ENCODE measurements at regions not wholly inside any gene's neighbourhood (a gene's known extent, or its start where the extent isn't known, plus 50 kb on each side); places are given as distances from the start of the nearest gene placed in this dataset.

DNA sequence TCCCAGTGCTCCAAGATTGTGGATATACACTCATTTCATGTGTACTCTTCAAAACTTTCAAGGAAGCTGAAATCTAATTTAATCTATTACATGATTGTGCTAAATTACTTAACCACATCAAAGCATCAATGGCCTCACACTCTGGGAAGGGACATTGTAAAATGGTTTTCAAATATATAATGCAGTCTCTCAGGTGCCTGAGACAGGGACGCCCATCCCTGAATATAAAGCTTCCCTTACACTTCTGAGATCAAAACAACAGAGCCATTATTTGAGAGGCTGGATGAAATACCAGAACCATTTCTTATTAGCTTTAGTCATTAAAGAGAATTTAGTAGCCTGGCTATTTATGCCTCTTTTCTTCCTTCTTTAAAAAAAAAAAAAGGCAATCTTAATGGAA lies 259.2 kb upstream of the NFIA start:
- Mint-ChIP-seq H3K36me3 (ENCODE audit: low read depth) (no peaks in the 10 kb centered on the region), H3K27ac (no peak overlapping the region), H3K27me3 (no peaks in the 10 kb centered on the region), H3K4me1 (ENCODE audit: low read depth) (no peaks in the 10 kb centered on the region), H3K4me3 (no peak overlapping the region), H3K9me3 (no peaks in the 10 kb centered on the region)
- Histone ChIP-seq H3K4me3 (ENCODE audit: low read length) (no peak overlapping the region), H3K27ac (ENCODE audit: low read depth in 1 of 2, low read length in 2 of 2) (no peak overlapping the region), H3K36me3 (ENCODE audit: insufficient read depth, low read length) (no peaks in the 10 kb centered on the region), H3K9me3 (ENCODE audit: control insufficient read depth in 1 of 2, insufficient read depth in 1 of 2, low read length in 2 of 2) (no peaks in the 10 kb centered on the region), H3K27me3 (ENCODE audit: control insufficient read depth in 1 of 2, insufficient read depth in 2 of 2, low read length in 2 of 2) (no peaks in the 10 kb centered on the region), H3K4me1 (ENCODE audit: insufficient read depth, low read length) (no peaks in the 10 kb centered on the region)
- DNase-seq: no peak
- intact Hi-C loops (cut with DNase I, micrococcal nuclease): no loop called here
- CTCF ChIA-PET: no interaction called here
- no peak for ATAC-seq (ENCODE audit: poor library complexity)
- POLR2A ChIA-PET: no interaction called here
- TF ChIP-seq, protein P1, sequence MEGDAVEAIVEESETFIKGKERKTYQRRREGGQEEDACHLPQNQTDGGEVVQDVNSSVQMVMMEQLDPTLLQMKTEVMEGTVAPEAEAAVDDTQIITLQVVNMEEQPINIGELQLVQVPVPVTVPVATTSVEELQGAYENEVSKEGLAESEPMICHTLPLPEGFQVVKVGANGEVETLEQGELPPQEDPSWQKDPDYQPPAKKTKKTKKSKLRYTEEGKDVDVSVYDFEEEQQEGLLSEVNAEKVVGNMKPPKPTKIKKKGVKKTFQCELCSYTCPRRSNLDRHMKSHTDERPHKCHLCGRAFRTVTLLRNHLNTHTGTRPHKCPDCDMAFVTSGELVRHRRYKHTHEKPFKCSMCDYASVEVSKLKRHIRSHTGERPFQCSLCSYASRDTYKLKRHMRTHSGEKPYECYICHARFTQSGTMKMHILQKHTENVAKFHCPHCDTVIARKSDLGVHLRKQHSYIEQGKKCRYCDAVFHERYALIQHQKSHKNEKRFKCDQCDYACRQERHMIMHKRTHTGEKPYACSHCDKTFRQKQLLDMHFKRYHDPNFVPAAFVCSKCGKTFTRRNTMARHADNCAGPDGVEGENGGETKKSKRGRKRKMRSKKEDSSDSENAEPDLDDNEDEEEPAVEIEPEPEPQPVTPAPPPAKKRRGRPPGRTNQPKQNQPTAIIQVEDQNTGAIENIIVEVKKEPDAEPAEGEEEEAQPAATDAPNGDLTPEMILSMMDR (IDR thresholded peaks at IDR 0.05): no peak

DNA sequence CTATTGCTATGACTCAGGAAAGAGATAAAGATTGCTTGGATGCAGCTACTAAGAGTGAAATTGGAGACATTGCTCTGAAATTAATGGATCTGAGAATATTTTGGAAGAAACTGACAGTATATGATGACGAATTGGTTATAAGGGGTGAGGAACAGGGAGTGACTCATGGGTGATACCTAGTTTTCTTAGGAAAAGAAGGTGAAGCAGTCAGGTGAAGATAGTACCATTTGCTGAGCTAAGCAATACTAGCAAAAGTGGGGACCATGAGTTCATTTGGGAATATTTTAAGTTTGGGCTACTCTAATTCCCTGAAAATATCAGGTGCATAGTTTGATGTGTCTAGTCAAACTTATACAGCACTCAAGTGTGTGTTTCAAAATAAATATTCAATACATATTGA lies 260.1 kb upstream of the NFIA start:
- no peaks in the 10 kb centered on the region for H3K27me3 ChIP-seq (ENCODE audit: control insufficient read depth in 1 of 2, insufficient read depth in 2 of 2, low read length in 2 of 2)
- no peak overlapping the region for H3K4me3 ChIP-seq (ENCODE audit: low read length)
- Mint-ChIP-seq H3K27ac (no peak overlapping the region), H3K27me3 (no peaks in the 10 kb centered on the region), H3K4me3 (no peak overlapping the region), H3K4me1 (ENCODE audit: low read depth) (no peaks in the 10 kb centered on the region), H3K36me3 (ENCODE audit: low read depth) (no peaks in the 10 kb centered on the region), H3K9me3 (no peaks in the 10 kb centered on the region)
- ChIA-PET POLR2A (no interaction called here), CTCF (interaction anchor here (0.6 kb wide), 1 partner anchor 43 kb away, joined by 3 read pairs; no protein-coding TSS in a partner anchor)
- H3K36me3 ChIP-seq (ENCODE audit: insufficient read depth, low read length): no peaks in the 10 kb centered on the region
- H3K27ac ChIP-seq (ENCODE audit: low read depth in 1 of 2, low read length in 2 of 2): no peak overlapping the region
- H3K4me1 ChIP-seq (ENCODE audit: insufficient read depth, low read length): no peaks in the 10 kb centered on the region
- no peaks in the 10 kb centered on the region for H3K9me3 ChIP-seq (ENCODE audit: control insufficient read depth in 1 of 2, insufficient read depth in 1 of 2, low read length in 2 of 2)
- intact Hi-C loops (cut with DNase I, micrococcal nuclease): no loop called here
- ATAC-seq (ENCODE audit: poor library complexity) (no peak), DNase-seq (no peak)
- TF ChIP-seq, protein P1 (IDR thresholded peaks at IDR 0.05): no peak

GRCh38 chr1:60821156-60821555 lies 261.2 kb upstream of the NFIA start:
- Histone ChIP-seq H3K9me3 (ENCODE audit: control insufficient read depth in 1 of 2, insufficient read depth in 1 of 2, low read length in 2 of 2) (no peaks in the 10 kb centered on the region), H3K4me3 (ENCODE audit: low read length) (no peak overlapping the region), H3K27ac (ENCODE audit: low read depth in 1 of 2, low read length in 2 of 2) (no peak overlapping the region), H3K4me1 (ENCODE audit: insufficient read depth, low read length) (no peaks in the 10 kb centered on the region), H3K27me3 (ENCODE audit: control insufficient read depth in 1 of 2, insufficient read depth in 2 of 2, low read length in 2 of 2) (no peaks in the 10 kb centered on the region), H3K36me3 (ENCODE audit: insufficient read depth, low read length) (no peaks in the 10 kb centered on the region)
- Mint-ChIP-seq H3K4me3 (no peak overlapping the region), H3K9me3 (no peaks in the 10 kb centered on the region), H3K27ac (no peak overlapping the region), H3K27me3 (no peaks in the 10 kb centered on the region), H3K36me3 (ENCODE audit: low read depth) (no peaks in the 10 kb centered on the region), H3K4me1 (ENCODE audit: low read depth) (no peaks in the 10 kb centered on the region)
- POLR2A ChIA-PET: no interaction called here
- TF ChIP-seq, protein P1 (IDR thresholded peaks at IDR 0.05): no peak
- intact Hi-C loops (cut with DNase I, micrococcal nuclease): no loop called here
- DNase-seq (no peak), ATAC-seq (ENCODE audit: poor library complexity) (no peak)
- CTCF ChIA-PET: no interaction called here

All from CD4-positive, alpha-beta T cell (primary cell).